HG03196 (cell line): ENCODE measurements at regions not wholly inside any gene's neighbourhood (a gene's known extent, or its start where the extent isn't known, plus 50 kb on each side); places are given as distances from the start of the nearest gene placed in this dataset.
"Not testable (repeated sequence)": the region's sequence is repeated elsewhere in the genome, so short reads cannot be mapped to it uniquely, and the experiment has no call there.

Experiments
- ATAC-seq: cut with Tn5 transposase; IDR thresholded peaks from one replicate; pipeline ENCODE4 v1.9.1; 2021; ENCODE audit not compliant: unreplicated experiment

- not testable (repeated sequence) for ATAC-seq
These were observed 52.5 kb downstream of the KIAA0408 start for GRCh38 chr6:127406722-127407121.

- ATAC-seq: no peak
These were observed 53.1 kb downstream of the KIAA0408 start for GRCh38 chr6:127406122-127406521.

- no peak for ATAC-seq
These were observed 54.5 kb downstream of the KIAA0408 start for GRCh38 chr6:127404594-127405178.

- peak; percentile 70 for ATAC-seq
These were observed 55.1 kb downstream of the KIAA0408 start for GRCh38 chr6:127404133-127404532.

GRCh38 chr6:127403636-127404035, 55.6 kb downstream of the KIAA0408 start:
- ATAC-seq: peak; percentile 74

- no peak for ATAC-seq
These were observed 56.1 kb downstream of the KIAA0408 start for GRCh38 chr6:127402890-127403617.

- ATAC-seq: no peak
These were observed 54.6 kb upstream of the ECHDC1 start for GRCh38 chr6:127397729-127398630.

GRCh38 chr6:127397171-127397597, 53.8 kb upstream of the ECHDC1 start:
- not testable (repeated sequence) for ATAC-seq
